Stimulated activated CD8-positive, alpha-beta memory T cell treated with anti-CD3 and anti-CD28 coated beads, Interleukin-4, amount 100 ng/mL, for 1 hour (primary cell): ENCODE measurements at regions not wholly inside any gene's neighbourhood (a gene's known extent, or its start where the extent isn't known, plus 50 kb on each side); places are given as distances from the start of the nearest gene placed in this dataset.

Source experiments
- DNase-seq, 2 donors: peaks; one replicate each; pipeline ENCODE4 v3.0.0-alpha.2; 2020; ENCODE audit warnings: low read depth in 2 of 2, low spot score in 1 of 2

DNA sequence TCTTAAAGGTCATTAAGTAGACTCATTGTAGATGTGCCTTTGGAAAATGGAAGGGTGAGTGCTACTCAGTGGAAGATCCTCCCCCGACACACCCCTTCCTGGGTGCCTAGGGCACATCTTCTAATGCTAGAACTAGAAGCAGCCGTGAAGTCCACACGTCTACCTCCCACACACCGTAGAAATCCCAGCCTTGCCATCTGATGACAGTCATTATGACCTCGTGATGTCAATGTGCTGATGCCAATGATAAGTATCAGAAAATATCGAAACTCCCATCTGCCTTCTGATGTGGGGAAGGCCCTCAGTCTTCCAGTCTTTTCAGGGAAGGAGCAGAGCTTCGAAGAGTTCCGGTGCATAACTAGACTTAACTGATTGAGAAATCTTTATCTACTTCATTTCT lies 282.1 kb upstream of the ROPN1 start:
- no peak for DNase-seq

DNA sequence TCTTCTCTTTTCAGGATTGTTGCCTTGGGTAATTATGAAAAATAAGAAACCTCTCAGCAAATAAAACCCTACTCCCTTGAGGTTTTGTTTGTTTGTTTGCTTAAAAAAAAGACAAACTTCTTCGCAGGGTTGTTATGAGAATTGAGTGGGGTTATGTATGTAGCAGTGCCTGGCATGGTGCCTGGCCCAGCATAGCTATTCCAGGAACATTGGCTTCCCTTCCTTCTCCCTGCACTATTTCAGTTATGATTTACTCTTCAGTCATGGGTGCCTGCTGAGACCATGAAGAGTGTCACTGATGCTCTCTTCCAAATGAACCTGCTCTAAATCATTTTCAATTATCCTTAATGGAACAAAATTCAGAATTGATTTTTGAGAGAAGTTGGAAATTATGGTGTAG lies 283.5 kb upstream of the ROPN1 start:
- DNase-seq = no peak

DNA sequence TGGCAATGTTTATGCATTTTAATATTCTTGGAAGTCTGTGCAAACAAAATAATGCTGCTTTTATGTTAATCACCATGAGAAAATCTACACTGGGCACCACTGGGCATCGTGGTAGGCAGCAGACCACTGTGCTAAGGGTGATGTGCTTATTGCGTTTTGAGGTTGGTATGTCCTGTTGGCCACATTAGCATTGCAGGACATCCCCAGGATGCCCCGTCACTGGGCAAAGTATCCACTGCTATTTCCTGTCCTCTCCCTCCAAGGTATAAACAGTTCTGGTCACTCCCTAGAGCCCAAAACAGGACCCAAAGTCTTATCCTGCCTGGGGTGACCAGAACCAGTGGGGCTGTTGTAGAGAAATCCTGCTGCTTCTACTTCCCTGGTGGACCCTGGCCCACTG lies 284.2 kb upstream of the ROPN1 start:
- DNase-seq = no peak

DNA sequence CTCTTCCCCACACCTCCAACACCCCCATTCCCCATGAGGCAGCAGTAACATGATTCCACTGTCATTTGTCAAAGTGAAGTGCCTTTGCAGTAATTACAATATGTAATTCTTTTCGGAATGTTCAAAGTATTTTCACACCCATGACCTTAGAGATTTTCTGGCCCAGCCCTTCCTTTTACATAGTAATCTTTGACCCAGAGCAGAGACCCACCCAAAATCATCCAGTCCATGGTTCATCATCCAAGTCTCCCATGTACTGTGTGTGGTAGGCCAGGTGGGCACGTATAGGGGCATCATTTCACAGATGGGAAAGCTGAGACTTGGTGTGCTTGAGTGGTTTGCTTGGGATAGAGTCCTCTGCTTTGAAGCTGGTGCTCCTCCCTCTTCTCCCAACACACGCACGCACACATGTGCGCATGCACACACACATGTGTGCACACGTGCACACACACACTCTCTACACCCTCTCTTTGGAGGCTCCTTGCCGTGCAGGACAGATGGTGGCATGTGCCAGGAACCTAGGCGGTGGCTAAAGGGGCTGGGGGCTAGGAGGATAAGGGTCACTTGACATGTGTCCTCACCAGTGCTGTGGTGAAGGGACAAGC lies 284.7 kb upstream of the ROPN1 start:
- no peak for DNase-seq

DNA sequence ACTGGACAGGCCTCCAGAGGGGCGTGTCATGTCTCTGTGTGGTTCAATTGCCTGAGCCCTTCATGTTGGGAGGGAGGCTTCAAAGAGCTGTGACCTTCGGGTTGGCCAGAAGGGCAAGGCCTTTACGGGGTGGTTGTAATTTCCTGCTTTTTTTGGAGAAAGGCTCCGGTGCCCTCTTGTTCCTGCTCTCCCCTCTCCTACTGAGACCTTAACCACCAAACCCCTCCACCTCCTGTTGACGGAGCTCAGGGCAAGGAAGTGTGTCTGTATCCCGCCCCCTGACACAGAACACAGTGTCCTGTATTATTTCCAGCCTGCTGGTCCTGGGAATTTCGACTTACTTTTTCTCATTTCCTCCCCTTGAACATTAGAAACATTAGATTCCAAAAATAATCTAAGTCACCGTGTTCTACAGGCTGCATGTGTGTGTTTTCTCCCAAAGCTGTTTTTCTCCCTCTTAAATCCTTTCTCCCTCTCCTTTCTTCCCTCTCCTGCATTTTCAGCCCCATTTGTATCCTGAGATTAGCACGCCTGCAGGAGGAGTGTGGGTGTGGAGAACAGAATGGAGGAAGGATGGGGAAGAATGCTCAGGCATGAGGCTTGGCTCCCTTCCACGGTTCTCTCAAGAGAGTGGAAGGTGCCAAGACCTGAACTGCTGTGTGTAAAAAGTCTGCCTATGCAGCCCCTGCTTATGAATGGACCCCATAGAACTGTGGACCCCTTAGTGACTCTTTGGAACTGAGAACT lies 285.4 kb upstream of the ROPN1 start:
- no peak for DNase-seq

DNA sequence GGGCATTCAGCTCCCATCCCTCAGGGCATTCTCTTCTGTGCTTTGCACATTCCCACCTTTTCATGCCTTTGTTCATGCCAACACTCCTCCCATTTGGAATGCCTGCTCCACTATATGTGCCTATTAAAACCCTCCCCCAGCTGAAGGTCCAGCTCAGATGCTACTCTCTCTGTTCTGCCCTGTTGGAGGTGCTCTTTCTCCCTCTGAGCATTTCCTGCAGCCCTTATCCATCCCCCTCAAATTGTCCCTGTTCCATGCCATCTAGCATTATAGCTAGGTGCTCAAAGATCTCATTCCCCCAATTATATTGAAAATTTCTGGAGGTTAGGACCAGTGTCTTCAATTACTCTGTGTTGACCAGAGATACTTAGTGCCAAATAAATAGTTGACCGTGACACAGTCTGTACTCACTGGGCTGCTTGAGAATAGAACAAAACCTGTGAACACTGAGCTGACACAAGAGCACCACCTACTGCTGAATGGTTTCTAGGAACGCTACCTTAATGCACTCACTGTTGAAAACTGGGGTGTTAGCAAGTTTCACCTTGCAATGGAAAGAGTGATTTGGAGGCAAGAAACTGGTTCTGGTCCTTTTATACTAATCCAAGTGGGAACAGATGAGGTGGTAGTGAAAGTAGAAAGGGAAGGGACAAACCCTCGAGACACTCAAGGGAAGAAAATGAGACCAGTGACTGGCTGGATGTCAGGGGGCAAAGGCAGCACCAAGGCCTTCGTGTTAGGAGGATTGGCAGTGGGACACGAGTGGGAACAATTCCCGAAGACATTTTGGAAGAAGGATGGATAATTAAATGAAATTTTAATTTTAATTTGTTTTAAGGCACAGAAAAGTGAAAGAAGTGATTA lies 289.8 kb upstream of the ROPN1 start:
- no peak for DNase-seq

DNA sequence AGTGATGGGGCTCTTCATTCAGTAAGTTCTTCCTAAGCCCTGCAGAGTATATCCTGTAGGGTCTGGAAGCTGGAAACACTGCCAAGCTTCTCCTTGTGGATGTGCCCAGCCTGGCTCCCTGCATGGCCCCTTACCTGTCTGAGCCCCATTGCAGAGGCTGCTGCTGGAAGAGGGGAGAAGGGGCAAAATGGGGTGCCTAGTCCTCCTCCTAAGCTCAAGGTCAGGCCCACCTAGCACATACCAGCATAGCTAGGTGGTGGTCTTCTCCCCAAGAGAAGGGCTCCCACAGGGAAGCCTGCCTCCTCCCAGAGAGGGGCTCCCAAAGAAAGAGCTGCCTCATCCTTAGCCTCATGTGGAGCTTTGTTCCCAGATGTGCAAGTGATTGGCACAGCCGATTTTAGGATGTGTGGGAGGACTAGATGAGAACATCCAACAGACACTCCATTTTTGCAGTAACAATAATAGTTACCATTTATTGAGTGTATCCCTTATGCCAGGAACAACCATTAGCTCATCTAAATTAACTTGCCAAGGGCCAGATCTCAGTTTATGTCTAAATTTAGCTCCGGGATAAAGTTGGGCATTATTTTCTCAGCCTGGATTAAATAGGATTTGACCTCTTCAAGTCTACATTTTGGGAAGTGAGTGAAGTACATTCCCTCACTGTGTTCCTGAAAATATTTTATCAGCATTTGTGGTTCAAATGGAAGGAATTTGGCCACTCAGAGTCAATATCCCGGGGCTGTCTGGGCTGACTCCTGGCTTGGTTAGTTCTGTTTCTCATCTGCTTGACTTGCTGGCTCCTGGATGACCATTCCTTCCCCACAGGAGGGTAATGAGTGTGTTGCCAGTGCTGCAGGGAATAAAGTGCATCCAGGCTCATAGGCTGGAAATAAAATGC lies 291.1 kb upstream of the ROPN1 start:
- no peak for DNase-seq

DNA sequence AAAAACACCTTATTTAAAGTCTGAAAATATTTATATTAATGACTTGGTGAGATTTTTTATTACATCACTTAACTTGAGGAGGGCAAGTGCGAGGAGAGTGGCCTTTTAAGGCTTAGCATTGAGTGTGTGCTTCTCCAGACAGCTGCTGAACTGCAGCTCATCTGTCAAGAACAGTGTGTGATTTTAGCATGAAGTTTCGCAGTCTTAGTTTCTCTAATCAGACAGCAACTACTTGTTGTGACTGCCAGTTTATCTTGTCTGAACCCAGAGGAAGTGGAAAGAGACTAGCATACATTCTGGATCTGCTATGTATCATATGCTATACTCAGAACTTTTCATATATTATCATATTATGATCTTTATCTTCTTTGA lies 291.7 kb upstream of the ROPN1 start:
- no peak for DNase-seq

DNA sequence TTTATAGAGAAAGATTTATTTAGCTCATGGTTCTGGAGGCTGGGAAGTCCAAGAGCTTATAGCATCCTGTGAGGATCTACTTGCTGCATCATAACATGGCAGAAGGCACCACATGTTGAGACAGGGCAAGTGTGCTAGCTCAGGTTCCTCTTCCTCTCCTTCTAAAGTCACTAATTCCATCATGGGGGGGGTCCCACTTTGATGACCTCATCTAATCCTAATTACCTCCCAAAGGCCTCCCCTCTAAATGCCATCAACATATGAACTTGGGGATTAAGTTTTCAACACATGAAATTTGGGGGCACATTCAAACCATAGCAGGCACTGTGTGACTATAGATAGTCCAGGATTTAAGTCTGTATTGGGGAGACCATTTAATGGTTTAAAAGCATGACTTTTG lies 297.1 kb upstream of the ROPN1 start:
- no peak for DNase-seq

DNA sequence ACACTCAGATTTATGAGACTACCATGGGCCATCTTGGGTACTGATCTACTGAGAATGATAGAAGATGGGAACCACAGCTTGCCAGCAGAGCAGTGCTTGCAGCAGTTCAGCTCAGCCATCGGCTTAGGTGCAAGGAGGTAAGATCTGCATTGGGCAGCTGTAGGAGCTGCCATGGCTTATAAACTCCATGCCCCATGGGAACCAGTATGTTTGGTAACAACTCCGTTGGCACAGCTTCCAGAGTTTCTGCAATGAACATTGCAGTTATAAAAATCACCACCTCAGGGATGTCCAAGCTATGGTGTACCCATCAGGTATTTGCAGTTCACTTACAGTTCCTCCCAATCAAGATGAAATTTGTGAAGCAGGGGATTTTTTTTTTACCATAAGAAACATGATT lies 299.1 kb upstream of the ROPN1 start:
- DNase-seq = no peak

DNA sequence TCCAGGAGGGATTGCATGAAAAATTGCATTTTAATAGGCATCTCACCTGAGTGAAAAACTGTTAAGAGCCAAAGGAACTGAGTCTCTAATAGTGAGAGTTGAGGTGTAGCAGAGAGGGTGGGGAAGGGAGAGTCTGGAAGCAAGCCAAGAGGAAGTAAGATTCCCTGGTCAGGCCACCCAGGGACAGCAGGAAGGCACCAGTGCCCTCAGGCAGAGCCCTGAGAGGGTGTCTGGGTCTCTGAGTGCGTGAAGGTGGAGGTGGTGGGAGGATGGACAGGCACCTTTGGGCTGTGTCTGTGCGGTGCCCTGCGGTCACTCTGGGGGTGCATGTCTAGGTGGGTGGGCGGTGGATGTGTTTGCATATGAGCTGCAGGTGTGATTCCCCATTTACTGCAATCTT lies 300.4 kb upstream of the ROPN1 start:
- no peak for DNase-seq

DNA sequence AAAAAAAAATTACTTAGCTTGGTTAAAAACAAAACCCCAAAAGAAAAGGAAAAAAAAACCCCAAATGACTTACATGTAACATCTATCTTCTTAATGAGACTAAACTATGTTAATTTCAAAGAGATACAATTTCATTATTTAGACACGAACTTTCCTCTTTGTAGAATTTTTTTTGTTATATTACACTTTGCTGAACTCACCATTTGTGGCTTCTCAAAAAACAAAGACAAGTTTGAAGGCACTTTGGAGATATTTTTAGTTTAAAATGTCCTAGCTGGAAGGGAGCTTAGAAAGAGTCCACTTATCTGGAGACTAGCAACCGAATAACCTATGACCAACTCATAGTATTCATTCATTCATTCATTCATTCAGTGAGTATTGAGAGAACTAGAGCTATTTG lies 301.7 kb upstream of the ROPN1 start:
- no peak for DNase-seq

DNA sequence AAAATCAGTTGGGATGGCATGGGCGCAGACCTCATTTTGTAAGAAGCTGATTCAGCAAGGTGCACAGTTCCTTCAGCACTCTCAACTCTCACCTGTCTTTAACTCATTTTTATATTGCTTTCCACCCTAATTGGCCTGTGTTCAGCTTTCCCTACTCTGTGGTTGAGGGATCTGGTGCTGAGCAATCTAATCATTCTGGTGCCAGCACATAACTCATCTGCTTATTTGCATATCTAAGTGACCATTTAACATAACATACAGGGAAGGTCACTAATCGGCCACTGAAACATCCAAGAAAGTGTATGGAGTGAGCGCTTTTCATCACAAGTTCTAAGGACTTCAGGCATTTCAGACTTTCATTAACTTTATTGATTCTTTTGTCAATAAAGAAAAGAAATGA lies 303.4 kb upstream of the ROPN1 start:
- no peak for DNase-seq

DNA sequence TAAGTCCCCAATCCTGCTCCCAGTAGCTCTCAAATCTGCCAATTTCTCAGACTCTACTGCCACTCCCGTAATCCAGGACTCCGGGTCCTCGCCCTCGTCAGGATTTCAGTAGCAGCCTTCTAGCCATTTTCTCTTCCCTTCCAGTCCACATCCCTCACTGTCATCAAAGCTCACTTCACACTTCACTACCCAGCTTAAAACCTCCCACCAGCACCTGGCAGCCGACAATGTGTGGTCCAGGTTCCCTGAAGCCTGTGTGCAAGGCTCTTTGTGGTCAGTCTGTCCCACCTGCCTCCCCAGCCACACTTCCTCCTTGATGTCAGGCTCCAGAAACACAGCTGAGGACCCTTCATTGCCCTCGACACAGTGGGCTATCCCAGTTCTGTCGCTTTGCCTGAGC lies 304.5 kb upstream of the ROPN1 start:
- no peak for DNase-seq

DNA sequence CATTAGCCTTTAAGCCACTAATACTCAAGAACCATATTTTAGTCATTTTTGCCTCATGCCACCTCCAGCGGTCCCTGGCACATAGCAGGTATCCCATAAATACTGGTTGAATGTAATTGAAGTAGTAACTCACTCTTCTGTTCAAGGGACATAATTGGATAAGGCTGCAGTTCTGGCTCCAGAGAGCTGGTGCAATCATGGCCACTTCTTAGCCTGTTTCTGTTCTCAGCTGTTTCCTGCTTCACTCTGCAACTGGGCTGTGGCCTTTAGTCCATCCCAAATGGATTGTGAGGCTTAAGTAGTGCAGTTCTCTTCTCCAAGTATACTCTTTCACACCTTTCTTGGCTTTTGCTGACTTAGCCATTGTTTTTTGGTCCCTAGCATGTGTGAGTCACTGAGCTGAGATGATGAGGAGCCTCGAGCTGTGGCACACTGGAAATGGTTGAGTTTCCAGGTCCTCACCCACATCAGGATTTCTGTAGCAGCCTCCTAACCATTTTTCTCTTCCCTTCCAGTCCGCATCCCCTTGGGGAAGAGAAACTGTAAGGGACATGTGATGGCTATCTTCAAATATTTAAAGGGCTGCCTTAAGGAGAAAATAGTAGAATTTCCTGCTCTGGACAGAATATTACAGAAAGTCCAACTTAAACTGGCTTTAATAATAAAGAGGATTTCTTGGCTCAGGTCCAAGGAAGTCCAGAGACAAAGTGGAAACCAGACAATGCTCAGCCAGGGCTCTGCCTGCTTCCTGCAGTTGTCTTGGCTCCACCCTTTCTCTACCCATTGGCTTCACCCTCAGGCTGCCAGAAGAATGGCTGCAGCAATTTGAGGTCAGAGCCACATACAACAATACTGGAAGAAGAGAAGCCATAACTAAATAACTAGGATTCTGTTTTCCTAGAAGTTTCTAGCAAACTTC lies 305.4 kb upstream of the ROPN1 start:
- DNase-seq = no peak

DNA sequence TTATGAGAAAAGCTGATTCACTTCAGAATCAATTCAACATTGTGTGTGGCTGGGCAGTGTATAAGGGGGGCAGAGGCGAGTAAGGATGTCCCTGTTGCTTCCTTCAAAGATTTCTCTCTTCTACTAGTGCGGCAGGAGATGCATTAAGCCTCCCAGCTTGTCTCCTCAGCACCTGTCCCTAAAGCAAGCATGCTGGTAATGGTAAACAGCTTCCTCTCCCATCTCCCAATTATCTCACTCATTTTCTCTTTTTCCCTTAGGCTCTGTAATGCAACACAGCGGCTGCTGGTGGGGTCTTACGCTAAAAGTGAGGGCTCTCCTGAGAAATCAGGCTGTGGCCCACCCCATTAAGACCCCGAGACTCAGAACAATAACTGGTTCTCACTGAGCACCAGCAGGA lies 306.4 kb upstream of the ROPN1 start:
- no peak for DNase-seq

DNA sequence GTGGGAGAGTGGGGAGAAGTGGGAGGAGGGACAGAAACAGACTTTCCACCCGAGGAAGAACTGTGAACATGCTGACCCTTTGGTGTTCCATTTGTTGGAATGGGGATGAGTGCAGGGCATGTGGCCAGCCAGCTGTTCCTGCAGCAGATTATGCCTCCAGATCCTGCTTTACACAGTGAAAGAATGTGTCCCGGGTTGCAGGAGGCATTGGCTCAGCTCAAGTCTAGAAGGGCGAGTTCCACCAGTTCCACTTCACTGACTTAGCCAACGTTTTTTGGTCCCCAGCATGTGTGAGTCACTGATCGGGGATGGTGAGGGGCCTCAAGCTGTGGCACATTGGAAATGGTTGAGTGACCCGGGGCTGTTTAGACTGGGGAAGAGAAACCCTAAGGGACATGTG lies 307.0 kb upstream of the ROPN1 start:
- no peak for DNase-seq

DNA sequence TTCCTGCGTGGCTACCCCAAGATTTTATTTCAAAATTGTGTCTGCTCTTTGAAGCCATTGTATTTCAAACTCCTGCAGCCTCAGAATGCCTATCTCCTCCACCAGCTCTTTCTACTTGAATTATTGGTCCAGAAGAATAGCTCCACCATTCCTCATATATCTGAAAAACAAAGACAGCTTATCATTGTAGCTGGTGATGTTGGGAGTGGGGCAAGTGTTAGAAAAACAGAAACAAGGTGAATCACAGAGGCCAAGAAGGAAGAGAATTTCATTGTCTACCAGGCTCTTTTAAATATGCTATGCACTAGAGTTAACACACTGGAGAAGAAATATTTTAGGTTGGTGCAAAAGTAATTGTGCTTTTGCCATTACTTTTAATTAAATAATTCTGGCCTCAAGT lies 307.9 kb upstream of the ROPN1 start:
- no peak for DNase-seq

DNA sequence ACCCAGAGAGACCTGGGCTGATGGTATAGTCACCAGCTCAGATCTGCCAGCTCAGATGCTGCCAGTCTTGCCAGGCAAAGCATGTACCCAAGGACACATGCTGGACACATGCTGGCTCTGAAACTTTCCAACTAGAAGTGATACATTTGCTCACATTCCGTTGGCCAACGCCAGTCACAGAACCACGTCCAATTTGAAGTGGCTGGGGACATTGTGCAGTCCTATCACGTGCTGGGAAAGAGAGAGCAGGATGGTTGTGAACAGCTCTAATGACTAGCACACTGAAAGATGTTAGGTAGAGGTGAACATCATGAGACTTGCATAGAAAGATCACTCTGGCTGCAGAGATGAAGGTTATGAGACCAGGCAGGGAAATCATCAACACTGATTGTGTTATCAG lies 308.5 kb upstream of the ROPN1 start:
- DNase-seq = no peak

DNA sequence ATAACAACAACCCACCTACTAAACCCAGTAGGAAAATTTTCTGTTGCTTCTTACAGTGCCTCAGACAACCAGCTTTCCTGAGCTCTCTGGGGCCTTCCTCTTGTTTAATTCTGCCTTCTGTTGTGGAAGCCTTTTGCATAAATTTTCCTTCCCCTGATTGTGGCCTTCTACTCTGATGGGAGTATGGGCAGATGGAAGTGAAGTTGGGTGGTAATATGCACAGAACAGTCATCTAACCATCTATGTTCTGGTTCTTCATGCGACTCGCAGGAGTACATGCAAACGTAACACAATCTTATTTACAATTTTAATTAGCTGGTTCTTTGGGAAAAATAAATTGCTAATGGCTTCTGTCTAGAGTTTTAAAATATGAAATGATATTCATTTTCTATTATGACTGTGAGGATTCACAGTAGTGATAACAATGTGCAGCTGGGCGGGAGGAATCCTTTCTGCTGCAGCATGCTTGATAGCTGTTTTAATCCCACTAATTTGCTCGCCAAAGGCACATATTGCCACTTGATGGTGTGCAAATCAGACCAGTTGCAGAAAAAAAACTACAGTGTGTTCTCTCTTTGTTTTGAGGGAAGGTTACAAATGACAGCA lies 311.5 kb upstream of the ROPN1 start:
- no peak for DNase-seq
